GM21515 (cell line): ENCODE measurements at regions not wholly inside any gene's neighbourhood (a gene's known extent, or its start where the extent isn't known, plus 50 kb on each side); places are given as distances from the start of the nearest gene placed in this dataset.
"Not testable (repeated sequence)": the region's sequence is repeated elsewhere in the genome, so short reads cannot be mapped to it uniquely, and the experiment has no call there.

Experiments used
- ATAC-seq: cut with Tn5 transposase; IDR thresholded peaks from one replicate; pipeline ENCODE4 v1.9.1; 2021; ENCODE audit not compliant: unreplicated experiment

- ATAC-seq = no peak
Observed at GRCh38 chr6:106728296-106728870, 99.0 kb downstream of the QRSL1 start.

GRCh38 chr6:106727480-106728149 lies 98.2 kb downstream of the QRSL1 start:
- no peak for ATAC-seq

- ATAC-seq = no peak
Observed at GRCh38 chr6:106724848-106725247, 95.5 kb downstream of the QRSL1 start.

- ATAC-seq = no peak
Observed at GRCh38 chr6:106724337-106724736, 95.0 kb downstream of the QRSL1 start.

- ATAC-seq = not testable (repeated sequence)
Observed at GRCh38 chr6:106723419-106723818, 94.0 kb downstream of the QRSL1 start.

- not testable (repeated sequence) for ATAC-seq
Observed at GRCh38 chr6:106721189-106721588, 91.8 kb downstream of the QRSL1 start.
